Neural progenitor cell (in vitro differentiated cells): ENCODE measurements at regions not wholly inside any gene's neighbourhood (a gene's known extent, or its start where the extent isn't known, plus 50 kb on each side); places are given as distances from the start of the nearest gene placed in this dataset.

Experiments
- EZH2 ChIP-seq: fragments of 200-600 bp; sonication (generic); IDR thresholded peaks from 2 replicates; pipeline ENCODE4 v1.6.1; 2017; ENCODE audit warnings: antibody characterized with exemption, mild to moderate bottlenecking, moderate library complexity
- EZH2phosphoT487 ChIP-seq: fragments of 200-600 bp; sonication (generic); IDR thresholded peaks from 2 replicates; pipeline ENCODE4 v1.6.1; 2017; ENCODE audit warnings: antibody characterized with exemption
- TF ChIP-seq, protein P1 (sequence below): fragments of 200-600 bp; sonication (generic); IDR thresholded peaks from 2 replicates; pipeline ENCODE4 v1.5.1; 2017; ENCODE audit warnings: antibody characterized with exemption, mild to moderate bottlenecking

DNA sequence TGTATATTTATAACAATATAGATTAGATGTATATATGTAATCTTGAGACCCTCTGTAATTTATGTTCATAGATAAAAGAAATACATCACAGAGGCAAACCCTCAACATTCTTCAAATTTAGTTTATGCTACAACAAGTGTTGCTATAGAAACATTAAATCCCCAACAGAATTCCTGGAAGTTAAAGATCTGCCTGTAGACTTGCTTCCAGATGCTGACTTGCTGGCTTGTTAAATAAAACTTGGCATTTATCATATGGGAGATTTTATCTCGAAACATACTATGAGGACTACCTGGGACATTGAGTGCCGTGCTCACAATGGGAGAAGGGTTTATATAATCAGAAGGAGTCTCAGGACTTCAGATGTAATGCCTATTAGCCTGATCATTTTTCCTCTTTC, 136.3 kb upstream of the PLXNC1 start:
- TF ChIP-seq, protein P1, sequence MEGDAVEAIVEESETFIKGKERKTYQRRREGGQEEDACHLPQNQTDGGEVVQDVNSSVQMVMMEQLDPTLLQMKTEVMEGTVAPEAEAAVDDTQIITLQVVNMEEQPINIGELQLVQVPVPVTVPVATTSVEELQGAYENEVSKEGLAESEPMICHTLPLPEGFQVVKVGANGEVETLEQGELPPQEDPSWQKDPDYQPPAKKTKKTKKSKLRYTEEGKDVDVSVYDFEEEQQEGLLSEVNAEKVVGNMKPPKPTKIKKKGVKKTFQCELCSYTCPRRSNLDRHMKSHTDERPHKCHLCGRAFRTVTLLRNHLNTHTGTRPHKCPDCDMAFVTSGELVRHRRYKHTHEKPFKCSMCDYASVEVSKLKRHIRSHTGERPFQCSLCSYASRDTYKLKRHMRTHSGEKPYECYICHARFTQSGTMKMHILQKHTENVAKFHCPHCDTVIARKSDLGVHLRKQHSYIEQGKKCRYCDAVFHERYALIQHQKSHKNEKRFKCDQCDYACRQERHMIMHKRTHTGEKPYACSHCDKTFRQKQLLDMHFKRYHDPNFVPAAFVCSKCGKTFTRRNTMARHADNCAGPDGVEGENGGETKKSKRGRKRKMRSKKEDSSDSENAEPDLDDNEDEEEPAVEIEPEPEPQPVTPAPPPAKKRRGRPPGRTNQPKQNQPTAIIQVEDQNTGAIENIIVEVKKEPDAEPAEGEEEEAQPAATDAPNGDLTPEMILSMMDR, result no peak
- TF ChIP-seq EZH2 (no peak), EZH2phosphoT487 (no peak)
